IgD-negative memory B cell (primary cell): ENCODE measurements at regions not wholly inside any gene's neighbourhood (a gene's known extent, or its start where the extent isn't known, plus 50 kb on each side); places are given as distances from the start of the nearest gene placed in this dataset.

Experiments
- H3K27ac Mint-ChIP-seq, 3 donors: one replicate each; pipeline ENCODE4 v1.8.0; 2020 to 2022; ENCODE audit warnings: mild to moderate bottlenecking in 3 of 3, mixed read lengths in 3 of 3, moderate library complexity in 1 of 3
- H3K27me3 Mint-ChIP-seq: one replicate; pipeline ENCODE4 v1.8.0; 2021; ENCODE audit warnings: mixed read lengths
- H3K36me3 Mint-ChIP-seq: one replicate; pipeline ENCODE4 v1.8.0; 2020; ENCODE audit warnings: mild to moderate bottlenecking, mixed read lengths
- H3K4me1 Mint-ChIP-seq, 3 donors: one replicate each; pipeline ENCODE4 v1.8.0; 2020 to 2022; ENCODE audit warnings: mixed read lengths in 3 of 3, mild to moderate bottlenecking in 1 of 3
- H3K4me3 Mint-ChIP-seq, 4 donors: one replicate each; pipeline ENCODE4 v1.8.0; 2020 to 2022; ENCODE audit warnings: mild to moderate bottlenecking in 4 of 4, mixed read lengths in 4 of 4, moderate library complexity in 3 of 4
- H3K9me3 Mint-ChIP-seq, 3 donors: one replicate each; pipeline ENCODE4 v1.8.0; 2020 to 2021; ENCODE audit warnings: mixed read lengths in 3 of 3, mild to moderate bottlenecking in 1 of 3

DNA sequence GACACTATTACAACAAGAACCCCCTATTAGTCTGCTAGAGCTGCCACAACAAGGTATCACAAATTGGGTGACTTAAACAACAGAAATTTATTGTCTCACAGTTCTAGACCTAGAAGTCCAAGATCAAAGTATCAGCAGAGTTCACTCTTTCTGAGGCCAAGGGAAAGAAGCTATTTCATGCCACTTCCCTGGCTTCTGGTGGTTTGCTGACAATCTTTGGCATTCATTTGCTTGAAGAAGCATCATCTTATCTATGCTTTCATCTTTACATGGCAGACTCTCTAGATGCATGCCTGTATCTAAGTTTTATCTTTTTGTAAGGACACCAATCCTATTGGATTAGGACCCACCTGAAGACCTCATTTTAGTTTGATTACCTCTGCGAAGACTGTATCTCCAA, 296.8 kb upstream of the MARCKS start:
- Mint-ChIP-seq H3K4me3 (no peak overlapping the region), H3K36me3 (no peaks in the 10 kb centered on the region), H3K4me1 (peaks cover 11 to 14% (median 13%) of the 10 kb centered on the region in 3 donors), H3K9me3 (no peaks in the 10 kb centered on the region), H3K27me3 (no peaks in the 10 kb centered on the region), H3K27ac (no peak overlapping the region)

GRCh38 chr6:113560908-113561307, 296.2 kb upstream of the MARCKS start:
- no peaks in the 10 kb centered on the region for H3K36me3 Mint-ChIP-seq
- no peak overlapping the region for H3K4me3 Mint-ChIP-seq
- peaks cover 16 to 20% (median 19%) of the 10 kb centered on the region in 3 donors for H3K4me1 Mint-ChIP-seq
- H3K9me3 Mint-ChIP-seq, result no peaks in the 10 kb centered on the region
- no peaks in the 10 kb centered on the region for H3K27me3 Mint-ChIP-seq
- H3K27ac Mint-ChIP-seq, result no peak overlapping the region

DNA sequence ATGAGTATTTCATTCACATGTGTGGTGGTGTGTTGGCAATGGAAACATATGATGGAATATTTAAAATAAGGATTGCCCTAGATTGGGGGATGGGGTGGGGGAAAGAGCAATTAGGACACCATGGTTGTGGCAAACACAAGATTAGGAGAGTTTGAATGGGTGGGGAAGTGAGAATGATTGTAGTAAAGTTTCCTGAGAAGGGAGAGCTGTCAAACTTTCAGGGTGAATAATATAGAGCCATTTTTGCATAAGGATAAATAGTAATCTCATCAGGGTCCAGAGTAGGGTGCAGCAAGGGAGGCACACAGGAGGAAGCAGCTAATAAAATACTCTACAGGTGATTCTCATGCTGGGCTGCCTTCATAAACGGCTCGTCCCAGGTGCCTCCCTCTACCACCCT, 294.9 kb upstream of the MARCKS start:
- Mint-ChIP-seq H3K36me3 (no peaks in the 10 kb centered on the region), H3K4me3 (no peak overlapping the region), H3K9me3 (no peaks in the 10 kb centered on the region), H3K27me3 (no peaks in the 10 kb centered on the region), H3K27ac (no peak overlapping the region), H3K4me1 (peaks cover 19 to 21% (median 20%) of the 10 kb centered on the region in 3 donors)

- no peaks in the 10 kb centered on the region for H3K36me3 Mint-ChIP-seq
- H3K27me3 Mint-ChIP-seq, result no peaks in the 10 kb centered on the region
- H3K4me1 Mint-ChIP-seq, result peaks cover 19 to 21% (median 20%) of the 10 kb centered on the region in 3 donors
- no peaks in the 10 kb centered on the region for H3K9me3 Mint-ChIP-seq
- peak overlapping the region in 3 of 4 donors; percentile 56 to 88 (median 67) for H3K4me3 Mint-ChIP-seq
- peak overlapping the region in 1 of 3 donors; percentile 0 for H3K27ac Mint-ChIP-seq
Measured at GRCh38 chr6:113564371-113565171, 292.6 kb upstream of the MARCKS start.

DNA sequence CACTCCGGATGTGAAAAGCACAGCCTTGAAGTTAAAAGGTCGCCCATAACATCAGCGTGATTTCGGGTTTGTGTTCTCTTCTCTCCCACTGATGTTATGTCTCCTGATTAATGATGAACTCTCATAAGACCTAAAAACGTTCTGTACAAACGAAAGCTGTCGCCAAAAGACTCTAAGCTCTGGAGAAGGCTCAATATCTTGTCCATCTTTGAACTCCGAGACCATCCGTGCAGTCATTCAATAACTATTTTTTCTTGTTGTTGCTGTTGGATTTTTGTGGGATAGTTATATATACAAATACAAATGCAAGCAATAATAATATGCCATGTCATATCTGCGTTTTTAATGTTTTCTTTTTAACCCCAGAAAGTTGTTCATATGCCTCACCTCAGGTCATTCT, 291.8 kb upstream of the MARCKS start:
- peaks cover 19 to 21% (median 20%) of the 10 kb centered on the region in 3 donors for H3K4me1 Mint-ChIP-seq
- no peaks in the 10 kb centered on the region for H3K36me3 Mint-ChIP-seq
- no peaks in the 10 kb centered on the region for H3K9me3 Mint-ChIP-seq
- H3K27me3 Mint-ChIP-seq, result no peaks in the 10 kb centered on the region
- H3K27ac Mint-ChIP-seq, result no peak overlapping the region
- H3K4me3 Mint-ChIP-seq, result peak overlapping the region in 1 of 4 donors; percentile 2

- H3K27ac Mint-ChIP-seq, result no peak overlapping the region
- H3K4me1 Mint-ChIP-seq, result peaks cover 7 to 10% (median 10%) of the 10 kb centered on the region in 3 donors
- H3K36me3 Mint-ChIP-seq, result no peaks in the 10 kb centered on the region
- H3K4me3 Mint-ChIP-seq, result no peak overlapping the region
- no peaks in the 10 kb centered on the region for H3K27me3 Mint-ChIP-seq
- H3K9me3 Mint-ChIP-seq, result no peaks in the 10 kb centered on the region
Measured at GRCh38 chr6:113570161-113570560, 287.0 kb upstream of the MARCKS start.

DNA sequence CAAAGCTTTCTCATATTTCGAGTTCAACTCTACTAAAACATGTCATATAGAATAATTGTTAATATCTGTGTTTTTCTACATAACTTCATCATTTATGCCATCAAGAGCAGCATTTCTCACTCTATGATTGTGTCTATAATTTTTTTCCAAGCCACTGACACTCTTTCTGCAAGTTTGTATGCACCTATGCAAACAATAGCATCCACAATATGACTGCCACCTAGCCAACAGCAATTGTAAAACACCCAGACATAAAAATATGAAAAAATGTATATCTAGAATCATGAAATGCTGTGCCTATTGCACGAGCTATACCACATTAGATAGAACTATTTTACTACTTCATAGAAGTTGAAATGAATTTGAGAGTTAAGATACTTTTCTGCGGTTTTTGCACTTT, 286.5 kb upstream of the MARCKS start:
- H3K4me3 Mint-ChIP-seq, result no peak overlapping the region

DNA sequence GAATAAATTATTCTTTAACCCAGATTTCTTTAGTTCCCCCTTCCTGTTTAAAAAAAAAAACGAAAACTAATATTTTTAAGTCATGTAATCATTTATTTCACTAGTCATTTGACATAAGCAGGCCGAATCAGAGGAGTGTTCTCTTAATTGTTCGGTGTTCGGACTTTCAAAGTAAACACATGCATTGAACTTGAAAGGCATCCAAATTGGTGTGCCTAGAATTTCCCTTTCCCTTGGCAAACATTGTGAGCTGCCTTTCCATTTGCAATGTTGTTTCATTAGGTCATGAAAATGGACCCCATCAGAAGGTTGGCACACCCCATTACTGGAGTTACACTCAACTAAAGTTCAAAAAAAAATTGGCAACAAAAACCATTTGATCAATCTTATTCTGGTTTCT, 283.0 kb upstream of the MARCKS start:
- H3K4me1 Mint-ChIP-seq, result peaks cover 0 to 7% (median 6%) of the 10 kb centered on the region in 3 donors
- no peak overlapping the region for H3K4me3 Mint-ChIP-seq
- H3K27me3 Mint-ChIP-seq, result no peaks in the 10 kb centered on the region
- no peak overlapping the region for H3K27ac Mint-ChIP-seq
- H3K36me3 Mint-ChIP-seq, result no peaks in the 10 kb centered on the region
- peaks cover 0 to 4% (median 3%) of the 10 kb centered on the region in 3 donors for H3K9me3 Mint-ChIP-seq

More for the DNA sequence above, 286.5 kb upstream of the MARCKS start:
- no peaks in the 10 kb centered on the region for H3K36me3 Mint-ChIP-seq
- H3K9me3 Mint-ChIP-seq, result peaks cover 0 to 3% (median 0%) of the 10 kb centered on the region in 3 donors
- no peak overlapping the region for H3K27ac Mint-ChIP-seq
- no peaks in the 10 kb centered on the region for H3K27me3 Mint-ChIP-seq
- peaks cover 3 to 6% (median 5%) of the 10 kb centered on the region in 3 donors for H3K4me1 Mint-ChIP-seq

GRCh38 chr6:113576310-113576709, 280.8 kb upstream of the MARCKS start:
- peaks cover 0 to 4% (median 3%) of the 10 kb centered on the region in 3 donors for H3K9me3 Mint-ChIP-seq
- no peak overlapping the region for H3K4me3 Mint-ChIP-seq
- H3K36me3 Mint-ChIP-seq, result no peaks in the 10 kb centered on the region
- H3K27me3 Mint-ChIP-seq, result no peaks in the 10 kb centered on the region
- H3K4me1 Mint-ChIP-seq, result peaks cover 0 to 10% (median 7%) of the 10 kb centered on the region in 3 donors
- H3K27ac Mint-ChIP-seq, result no peak overlapping the region

DNA sequence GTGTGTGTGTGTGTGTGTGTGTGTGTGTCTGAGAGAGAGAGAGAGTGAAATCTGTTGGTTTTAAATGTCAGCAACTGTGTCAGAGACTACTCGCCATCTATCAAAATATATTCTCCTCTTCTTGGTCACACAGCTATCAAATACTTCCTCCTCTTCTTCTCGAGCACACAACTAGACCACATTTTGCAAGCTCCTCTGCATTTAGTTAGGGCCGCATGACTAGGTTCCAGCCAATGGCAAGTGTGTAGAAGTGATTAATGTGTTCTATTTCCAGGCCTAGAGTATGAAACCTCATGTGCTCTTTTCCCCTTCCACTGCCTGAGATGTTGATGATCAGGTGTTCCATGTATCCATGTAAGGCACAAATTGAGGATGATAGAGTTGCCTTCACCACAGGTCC, 278.5 kb upstream of the MARCKS start:
- no peak overlapping the region for H3K27ac Mint-ChIP-seq
- H3K4me3 Mint-ChIP-seq, result no peak overlapping the region
- peaks cover 0 to 6% (median 3%) of the 10 kb centered on the region in 3 donors for H3K9me3 Mint-ChIP-seq
- H3K36me3 Mint-ChIP-seq, result no peaks in the 10 kb centered on the region
- H3K27me3 Mint-ChIP-seq, result no peaks in the 10 kb centered on the region
- H3K4me1 Mint-ChIP-seq, result peaks cover 0 to 10% (median 7%) of the 10 kb centered on the region in 3 donors

DNA sequence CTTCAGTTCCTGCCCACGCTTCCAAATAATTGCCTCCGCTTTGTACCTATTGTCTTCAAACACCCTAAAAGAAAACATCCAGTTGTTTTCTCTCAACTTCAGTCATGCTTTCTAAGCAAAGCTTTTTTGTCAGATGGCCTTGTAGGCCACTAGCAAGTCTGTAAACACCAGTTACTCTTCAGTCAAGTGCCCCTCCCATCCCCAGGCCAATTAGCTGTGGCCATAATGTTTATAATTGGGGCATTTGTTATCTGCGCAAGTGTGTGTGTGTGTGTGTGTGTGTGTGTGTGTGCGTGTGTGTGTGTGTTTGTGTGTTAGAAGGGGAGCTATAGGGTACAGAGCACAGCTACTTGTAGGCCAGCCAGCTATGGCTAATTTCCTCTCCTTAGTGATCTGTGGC, 272.4 kb upstream of the MARCKS start:
- Mint-ChIP-seq H3K4me1 (peaks cover 0 to 3% (median 2%) of the 10 kb centered on the region in 3 donors), H3K27ac (no peak overlapping the region), H3K9me3 (peaks cover 0 to 2% (median 0%) of the 10 kb centered on the region in 3 donors), H3K27me3 (no peaks in the 10 kb centered on the region), H3K36me3 (no peaks in the 10 kb centered on the region), H3K4me3 (peak overlapping the region in 1 of 4 donors; percentile 39)

DNA sequence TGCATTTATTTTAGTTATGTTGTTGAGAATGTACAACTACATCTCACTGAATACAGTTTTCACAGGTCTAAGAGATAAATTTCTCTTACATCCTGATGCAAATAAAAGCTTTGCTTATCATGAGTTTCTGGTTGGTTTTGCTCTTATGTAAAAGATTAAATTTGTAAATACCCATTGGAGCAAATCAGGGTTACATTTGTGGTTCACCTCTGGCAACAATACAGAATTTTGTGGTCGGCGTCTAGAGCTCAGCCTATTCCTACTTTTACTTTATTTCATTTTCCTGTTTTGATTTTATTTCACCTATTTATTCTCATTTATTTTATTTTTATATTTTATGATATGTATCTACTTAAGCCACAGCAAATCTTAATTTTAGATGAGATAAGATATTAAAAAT, 271.9 kb upstream of the MARCKS start:
- peaks cover 0 to 2% (median 0%) of the 10 kb centered on the region in 3 donors for H3K9me3 Mint-ChIP-seq
- H3K4me1 Mint-ChIP-seq, result peaks cover 0 to 3% (median 2%) of the 10 kb centered on the region in 3 donors
- H3K4me3 Mint-ChIP-seq, result no peak overlapping the region
- H3K27me3 Mint-ChIP-seq, result no peaks in the 10 kb centered on the region
- H3K27ac Mint-ChIP-seq, result no peak overlapping the region
- no peaks in the 10 kb centered on the region for H3K36me3 Mint-ChIP-seq

GRCh38 chr6:113586413-113587077, 270.6 kb upstream of the MARCKS start:
- Mint-ChIP-seq H3K4me3 (no peak overlapping the region), H3K9me3 (peaks cover 0 to 2% (median 0%) of the 10 kb centered on the region in 3 donors), H3K36me3 (no peaks in the 10 kb centered on the region), H3K27ac (no peak overlapping the region), H3K4me1 (peaks cover 0 to 4% (median 2%) of the 10 kb centered on the region in 3 donors), H3K27me3 (no peaks in the 10 kb centered on the region)

- Mint-ChIP-seq H3K4me1 (peaks cover 5 to 10% (median 7%) of the 10 kb centered on the region in 3 donors), H3K36me3 (no peaks in the 10 kb centered on the region), H3K27me3 (no peaks in the 10 kb centered on the region), H3K9me3 (peaks cover 0 to under 1% (median 0%) of the 10 kb centered on the region in 3 donors), H3K4me3 (no peak overlapping the region), H3K27ac (no peak overlapping the region)
Measured at GRCh38 chr6:113587078-113587699, 270.0 kb upstream of the MARCKS start.

DNA sequence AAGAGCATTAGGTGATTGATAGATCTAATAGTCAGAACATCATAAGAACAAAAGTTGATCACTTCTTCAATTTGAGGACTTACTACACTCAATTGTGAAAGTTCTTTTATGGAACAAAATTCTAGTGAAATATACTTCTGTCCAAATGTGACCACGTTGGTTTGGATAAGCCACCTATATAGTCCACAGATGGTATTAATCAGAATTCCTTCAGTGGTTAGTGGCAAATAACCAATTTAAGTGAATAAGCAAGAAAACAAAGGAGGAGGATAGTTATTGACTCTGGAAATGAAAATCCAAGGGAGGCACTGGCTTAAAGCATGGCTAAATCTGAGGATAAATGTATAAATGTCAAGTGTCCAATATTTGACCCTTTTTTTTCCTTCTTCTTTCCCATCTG, 268.5 kb upstream of the MARCKS start:
- peaks cover 11 to 16% (median 15%) of the 10 kb centered on the region in 3 donors for H3K4me1 Mint-ChIP-seq
- H3K36me3 Mint-ChIP-seq, result no peaks in the 10 kb centered on the region
- H3K27ac Mint-ChIP-seq, result peak overlapping the region in 1 of 3 donors; percentile 51

More for the DNA sequence above, 268.5 kb upstream of the MARCKS start:
- Mint-ChIP-seq H3K9me3 (no peaks in the 10 kb centered on the region), H3K4me3 (no peak overlapping the region), H3K27me3 (no peaks in the 10 kb centered on the region)
